ENCODE measurements at regions not wholly inside any gene's neighbourhood (a gene's known extent, or its start where the extent isn't known, plus 50 kb on each side); places are given as distances from the start of the nearest gene placed in this dataset.

DNA sequence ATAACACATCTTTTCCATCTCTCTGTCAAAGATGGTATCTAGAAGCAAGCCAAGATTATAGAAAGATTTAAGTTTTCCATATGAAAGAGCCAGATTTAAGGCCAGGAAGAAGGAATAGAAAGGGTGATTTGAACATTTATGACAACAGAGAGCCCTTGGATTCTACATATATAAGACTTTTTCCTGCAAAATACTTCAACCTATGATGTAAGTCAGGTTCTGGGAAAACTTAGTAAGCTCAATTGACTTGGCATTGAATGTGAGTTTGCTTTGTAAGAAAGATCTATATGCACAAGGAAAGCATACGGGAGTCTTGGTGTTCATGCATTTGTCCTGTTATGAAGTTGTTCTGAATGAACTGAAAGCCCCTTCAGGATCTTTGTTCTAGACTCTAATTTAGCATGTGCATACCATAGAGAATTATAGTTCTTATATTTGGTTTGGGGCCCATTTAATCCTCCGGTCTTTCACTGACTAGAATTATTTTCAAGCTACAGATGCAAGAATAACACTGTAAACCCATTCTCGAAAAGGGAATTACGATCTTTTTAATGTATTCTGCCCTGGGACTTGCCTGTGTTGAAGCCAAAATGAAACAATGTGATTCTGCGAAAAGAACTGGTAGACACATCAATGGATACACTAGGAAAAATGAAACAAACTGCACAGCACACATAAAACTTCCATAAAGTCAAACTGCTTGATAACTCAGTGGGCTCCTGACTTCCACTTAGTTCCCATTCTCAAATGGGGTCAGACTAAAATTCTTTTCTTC lies 152.8 kb downstream of the DISP1 start:
- Histone ChIP-seq H3K79me1 (ENCODE audit: low read depth in 1 of 2, low read length in 2 of 2) (no peaks in the 10 kb centered on the region), H3K9me3 (ENCODE audit: control insufficient read depth, insufficient read depth, low read length) (no peaks in the 10 kb centered on the region), H2AK9ac (replicated peaks; ENCODE audit: low read depth, low read length, poor library complexity) (no peak overlapping the region), H3K4me2 (ENCODE audit: low read depth, low read length) (no peak overlapping the region), H3K9me1 (ENCODE audit: insufficient read depth, low read length) (no peaks in the 10 kb centered on the region), H4K5ac (ENCODE audit: low read depth, low read length) (no peak overlapping the region), H2BK20ac (ENCODE audit: low read depth, low read length) (no peak overlapping the region), H4K8ac (ENCODE audit: low read depth in 2 of 2, low read length in 2 of 2) (no peak overlapping the region), H3K4me3 (ENCODE audit: insufficient read depth, low read depth, low read length) (no peak overlapping the region), H3K4ac (ENCODE audit: low read depth, low read length) (no peak overlapping the region), H4K20me1 (ENCODE audit: insufficient read depth, low read length) (no peaks in the 10 kb centered on the region), H3K27ac (ENCODE audit: insufficient read depth, low read length) (no peak overlapping the region), H3K56ac (ENCODE audit: extremely low read depth, insufficient read depth, low read length) (no peak overlapping the region), H2AFZ (replicated peaks; ENCODE audit: low read length, poor library complexity) (no peak overlapping the region), H2AK5ac (ENCODE audit: low read depth, low read length) (no peak overlapping the region), H2BK120ac (ENCODE audit: low read depth, low read length) (no peak overlapping the region), H4K91ac (ENCODE audit: insufficient read depth, low read depth, low read length) (no peak overlapping the region), H3K9ac (ENCODE audit: low read depth, low read length) (no peak overlapping the region), H3K27me3 (ENCODE audit: control insufficient read depth, insufficient read depth, low read length) (no peaks in the 10 kb centered on the region), H3K18ac (ENCODE audit: low read depth, low read length) (no peak overlapping the region), H3K4me1 (ENCODE audit: control insufficient read depth, insufficient read depth, low read length) (no peaks in the 10 kb centered on the region), H3K14ac (replicated peaks; ENCODE audit: low read depth, low read length) (no peak overlapping the region), H3K23ac (ENCODE audit: low read depth, low read length) (no peak overlapping the region), H2BK5ac (ENCODE audit: low read depth, low read length, poor library complexity, severe bottlenecking) (no peak overlapping the region), H3K36me3 (ENCODE audit: control insufficient read depth, insufficient read depth, low read length) (no peaks in the 10 kb centered on the region), H2BK15ac (ENCODE audit: low read depth, low read length) (no peak overlapping the region)
- in situ Hi-C loops (cut with MboI; ENCODE audit: low sequenced_read_pairs): no loop called here
- ChIA-PET CTCF (no interaction called here), POLR2A (ENCODE audit: unreplicated experiment) (no interaction called here)
- no TSS peak for BruUV-seq (replicated peaks)
- DNase-seq (no peak), ATAC-seq (ENCODE audit: low read depth) (no peak)
- dilution Hi-C loops (cut with HindIII; ENCODE audit: low sequenced_read_pairs, unreplicated experiment): no loop called here
- TF ChIP-seq NFE2L2 (IDR thresholded peaks at IDR 0.05; ENCODE audit: low read depth, low read length) (no peak), RFX5 (IDR thresholded peaks at IDR 0.05; ENCODE audit: low read depth, low read length) (no peak), RCOR1 (IDR thresholded peaks at IDR 0.05; ENCODE audit: insufficient replicate concordance, low read length) (no peak), ELK1 (IDR thresholded peaks at IDR 0.05; ENCODE audit: borderline replicate concordance, low read depth, low read length) (no peak), CEBPB (IDR thresholded peaks at IDR 0.05; ENCODE audit: low read depth, low read length) (no peak), RAD21 (IDR thresholded peaks at IDR 0.05; ENCODE audit: low read length) (no peak), POLR2A (IDR thresholded peaks at IDR 0.05; ENCODE audit: low read depth, low read length) (no peak), MAFK (IDR thresholded peaks at IDR 0.05; ENCODE audit: low read depth, low read length) (no peak), MAZ (IDR thresholded peaks at IDR 0.05; ENCODE audit: borderline replicate concordance, low read depth, low read length) (no peak), SMC3 (IDR thresholded peaks at IDR 0.05; ENCODE audit: low read depth, low read length) (no peak), FOS (IDR thresholded peaks at IDR 0.05; ENCODE audit: low read depth, low read length) (no peak), MXI1 (IDR thresholded peaks at IDR 0.05; ENCODE audit: borderline replicate concordance, low read depth, low read length) (no peak), BHLHE40 (IDR thresholded peaks at IDR 0.05; ENCODE audit: low read depth, low read length) (no peak), USF2 (IDR thresholded peaks at IDR 0.05; ENCODE audit: low read depth, low read length) (no peak)
- TF ChIP-seq, protein P1, sequence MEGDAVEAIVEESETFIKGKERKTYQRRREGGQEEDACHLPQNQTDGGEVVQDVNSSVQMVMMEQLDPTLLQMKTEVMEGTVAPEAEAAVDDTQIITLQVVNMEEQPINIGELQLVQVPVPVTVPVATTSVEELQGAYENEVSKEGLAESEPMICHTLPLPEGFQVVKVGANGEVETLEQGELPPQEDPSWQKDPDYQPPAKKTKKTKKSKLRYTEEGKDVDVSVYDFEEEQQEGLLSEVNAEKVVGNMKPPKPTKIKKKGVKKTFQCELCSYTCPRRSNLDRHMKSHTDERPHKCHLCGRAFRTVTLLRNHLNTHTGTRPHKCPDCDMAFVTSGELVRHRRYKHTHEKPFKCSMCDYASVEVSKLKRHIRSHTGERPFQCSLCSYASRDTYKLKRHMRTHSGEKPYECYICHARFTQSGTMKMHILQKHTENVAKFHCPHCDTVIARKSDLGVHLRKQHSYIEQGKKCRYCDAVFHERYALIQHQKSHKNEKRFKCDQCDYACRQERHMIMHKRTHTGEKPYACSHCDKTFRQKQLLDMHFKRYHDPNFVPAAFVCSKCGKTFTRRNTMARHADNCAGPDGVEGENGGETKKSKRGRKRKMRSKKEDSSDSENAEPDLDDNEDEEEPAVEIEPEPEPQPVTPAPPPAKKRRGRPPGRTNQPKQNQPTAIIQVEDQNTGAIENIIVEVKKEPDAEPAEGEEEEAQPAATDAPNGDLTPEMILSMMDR (conservative IDR thresholded peaks at IDR 0.05; ENCODE audit: low read depth, low read length): no peak
- intact Hi-C loops (cut with micrococcal nuclease): no loop called here
- WGBS, 2 experiments (ENCODE audit: extremely low coverage in 2 of 2, insufficient read length in 1 of 2): 100% methylated on average over 2 of the region's 5 CpGs; no CpG with 5 or more reads in 1 of the 2 experiments
